GM04504 (cell line): ENCODE measurements at regions not wholly inside any gene's neighbourhood (a gene's known extent, or its start where the extent isn't known, plus 50 kb on each side); places are given as distances from the start of the nearest gene placed in this dataset.

Experiments
- DNase-seq: peaks from one replicate; pipeline ENCODE4 v3.0.0-alpha.2; 2012; ENCODE audit warnings: low read depth

GRCh38 chr1:88219521-88219920 is 464.6 kb upstream of the PKN2 start:
- DNase-seq = no peak

- DNase-seq = no peak
These were observed 462.7 kb upstream of the PKN2 start for GRCh38 chr1:88221411-88221810.

- no peak for DNase-seq
These were observed 459.2 kb upstream of the PKN2 start for GRCh38 chr1:88224906-88225305.

- no peak for DNase-seq
These were observed 456.0 kb upstream of the PKN2 start for GRCh38 chr1:88228114-88228513.

GRCh38 chr1:88230126-88230525 is 453.9 kb upstream of the PKN2 start:
- DNase-seq = no peak

GRCh38 chr1:88237058-88237457 is 447.0 kb upstream of the PKN2 start:
- no peak for DNase-seq

GRCh38 chr1:88239205-88239604 is 444.9 kb upstream of the PKN2 start:
- no peak for DNase-seq

- DNase-seq = no peak
These were observed 436.4 kb upstream of the PKN2 start for GRCh38 chr1:88247666-88248065.

- no peak for DNase-seq
These were observed 433.2 kb upstream of the PKN2 start for GRCh38 chr1:88250915-88251314.

- no peak for DNase-seq
These were observed 431.3 kb upstream of the PKN2 start for GRCh38 chr1:88252745-88253144.

- no peak for DNase-seq
These were observed 418.5 kb upstream of the PKN2 start for GRCh38 chr1:88265606-88266005.

- no peak for DNase-seq
These were observed 418.0 kb upstream of the PKN2 start for GRCh38 chr1:88266051-88266450.

GRCh38 chr1:88272216-88272615 is 411.9 kb upstream of the PKN2 start:
- no peak for DNase-seq

- DNase-seq = no peak
These were observed 409.6 kb upstream of the PKN2 start for GRCh38 chr1:88274431-88274830.

- DNase-seq = no peak
These were observed 408.7 kb upstream of the PKN2 start for GRCh38 chr1:88275259-88275862.

GRCh38 chr1:88276163-88276562 is 407.9 kb upstream of the PKN2 start:
- no peak for DNase-seq

GRCh38 chr1:88284066-88284465 is 400.0 kb upstream of the PKN2 start:
- no peak for DNase-seq

GRCh38 chr1:88284666-88285366 is 399.3 kb upstream of the PKN2 start:
- no peak for DNase-seq

GRCh38 chr1:88286716-88287115 is 397.4 kb upstream of the PKN2 start:
- DNase-seq = no peak

- DNase-seq = no peak
These were observed 395.5 kb upstream of the PKN2 start for GRCh38 chr1:88288571-88288970.

- DNase-seq = no peak
These were observed 394.5 kb upstream of the PKN2 start for GRCh38 chr1:88289401-88290102.

- no peak for DNase-seq
These were observed 392.3 kb upstream of the PKN2 start for GRCh38 chr1:88291611-88292354.

- DNase-seq = no peak
These were observed 390.3 kb upstream of the PKN2 start for GRCh38 chr1:88293691-88294190.
